SIG-M5 treated with dmso at 0.1 percent for 504 hours (cell line): ENCODE measurements at regions not wholly inside any gene's neighbourhood (a gene's known extent, or its start where the extent isn't known, plus 50 kb on each side); places are given as distances from the start of the nearest gene placed in this dataset.
"Not testable (repeated sequence)": the region's sequence is repeated elsewhere in the genome, so short reads cannot be mapped to it uniquely, and the experiment has no call there.

ENCODE experiments used
- DNase-seq: peaks from one replicate; lab custom pipeline; 2025; ENCODE audit not compliant: unreplicated experiment; lab: John Stamatoyannopoulos, UW

DNA sequence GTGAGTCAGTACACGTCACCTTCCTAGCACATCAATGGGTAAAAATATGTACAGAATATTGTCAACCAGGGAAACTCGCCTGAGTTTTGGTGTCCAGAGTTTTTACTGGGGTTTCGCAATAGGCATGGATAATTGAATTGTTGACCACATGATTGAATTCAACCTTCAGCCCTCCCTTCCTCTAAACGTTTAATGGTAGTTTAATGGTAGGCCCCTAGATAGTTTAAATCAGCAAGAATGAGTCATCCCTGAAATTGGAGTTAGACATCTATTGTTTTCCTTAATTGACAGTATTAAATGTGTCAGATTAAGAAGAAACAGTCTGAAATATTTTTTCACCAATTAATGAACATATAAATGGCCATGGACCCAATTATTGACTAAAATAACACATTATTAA is 57.8 kb upstream of the CACNA2D1 start:
- no peak for DNase-seq

DNA sequence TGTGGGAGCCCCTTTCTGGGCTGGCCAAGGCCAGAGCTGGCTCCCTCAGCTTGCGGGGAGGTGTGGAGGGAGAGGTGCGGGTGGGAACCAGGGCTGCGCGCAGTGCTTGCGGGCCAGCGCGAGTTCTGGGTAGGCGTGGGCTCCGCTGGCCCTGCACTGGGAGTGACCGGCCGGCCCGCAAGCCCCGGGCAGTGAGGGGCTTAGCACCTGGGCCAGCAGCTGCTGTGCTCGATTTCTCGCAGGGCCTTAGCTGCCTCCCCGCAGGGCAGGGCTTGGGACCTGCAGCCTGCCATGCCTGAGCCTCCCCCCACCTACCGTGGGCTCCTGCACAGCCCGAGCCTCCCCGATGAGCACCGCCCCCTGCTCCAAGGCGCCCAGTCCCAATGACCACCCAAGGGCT is 56.0 kb upstream of the CACNA2D1 start:
- DNase-seq: not testable (repeated sequence)

DNA sequence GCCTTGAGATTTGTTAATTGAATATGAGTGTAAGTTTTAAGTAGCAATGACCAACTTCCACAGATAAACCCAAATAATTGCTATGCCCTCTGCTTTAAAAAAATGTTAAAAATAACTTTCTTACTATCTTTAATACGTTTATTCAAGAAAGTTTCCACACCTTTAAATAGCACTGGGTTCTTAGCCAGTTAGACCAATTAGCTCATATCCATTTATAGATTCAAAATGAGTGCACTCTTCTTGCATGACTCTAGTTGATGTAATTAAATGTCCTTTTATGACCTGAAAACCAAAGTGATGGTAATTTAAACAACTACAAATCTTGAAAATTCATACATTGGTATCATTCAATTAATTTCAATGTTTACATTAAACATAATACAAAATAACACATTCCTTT is 50.8 kb upstream of the CACNA2D1 start:
- DNase-seq: no peak
